ENCODE measurements at regions not wholly inside any gene's neighbourhood (a gene's known extent, or its start where the extent isn't known, plus 50 kb on each side); places are given as distances from the start of the nearest gene placed in this dataset.

DNA sequence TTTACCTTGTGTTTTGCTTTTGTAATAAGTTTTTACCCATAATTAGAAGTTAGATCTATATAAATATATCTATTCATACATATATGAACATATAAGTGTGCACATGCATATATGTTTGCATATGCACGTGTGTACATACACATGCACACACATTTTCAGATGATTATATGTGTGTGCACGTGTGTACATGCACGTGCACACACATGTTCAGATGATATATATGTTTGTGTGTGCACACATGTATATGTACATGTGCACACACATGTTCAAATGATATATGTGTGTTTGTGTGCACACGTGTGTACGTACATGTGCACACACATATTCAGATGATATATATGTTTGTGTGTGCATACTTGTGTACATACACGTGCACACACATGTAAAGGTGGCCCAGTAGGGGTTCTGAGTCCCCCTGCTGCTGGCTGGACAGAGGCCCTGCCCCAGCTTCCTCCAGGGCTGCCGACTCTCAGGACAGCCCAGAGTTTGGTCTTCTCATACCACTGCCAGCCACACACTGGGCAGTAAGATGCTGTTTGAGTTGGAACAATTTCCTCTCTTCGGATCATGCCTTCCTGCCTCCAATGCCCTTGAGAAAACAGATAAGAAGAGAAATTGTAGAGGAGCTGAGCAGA lies 252.3 kb upstream of the PPP2R2D start:
- Histone ChIP-seq H3K27me3 (ENCODE audit: low read depth) (peaks cover 31% of the 10 kb centered on the region), H3K9me3 (no peaks in the 10 kb centered on the region), H3K27ac (no peak overlapping the region), H3K4me1 (peaks cover 6% of the 10 kb centered on the region), H3K36me3 (no peaks in the 10 kb centered on the region), H3K4me3 (no peak overlapping the region)
- TF ChIP-seq, protein P1, sequence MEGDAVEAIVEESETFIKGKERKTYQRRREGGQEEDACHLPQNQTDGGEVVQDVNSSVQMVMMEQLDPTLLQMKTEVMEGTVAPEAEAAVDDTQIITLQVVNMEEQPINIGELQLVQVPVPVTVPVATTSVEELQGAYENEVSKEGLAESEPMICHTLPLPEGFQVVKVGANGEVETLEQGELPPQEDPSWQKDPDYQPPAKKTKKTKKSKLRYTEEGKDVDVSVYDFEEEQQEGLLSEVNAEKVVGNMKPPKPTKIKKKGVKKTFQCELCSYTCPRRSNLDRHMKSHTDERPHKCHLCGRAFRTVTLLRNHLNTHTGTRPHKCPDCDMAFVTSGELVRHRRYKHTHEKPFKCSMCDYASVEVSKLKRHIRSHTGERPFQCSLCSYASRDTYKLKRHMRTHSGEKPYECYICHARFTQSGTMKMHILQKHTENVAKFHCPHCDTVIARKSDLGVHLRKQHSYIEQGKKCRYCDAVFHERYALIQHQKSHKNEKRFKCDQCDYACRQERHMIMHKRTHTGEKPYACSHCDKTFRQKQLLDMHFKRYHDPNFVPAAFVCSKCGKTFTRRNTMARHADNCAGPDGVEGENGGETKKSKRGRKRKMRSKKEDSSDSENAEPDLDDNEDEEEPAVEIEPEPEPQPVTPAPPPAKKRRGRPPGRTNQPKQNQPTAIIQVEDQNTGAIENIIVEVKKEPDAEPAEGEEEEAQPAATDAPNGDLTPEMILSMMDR (IDR thresholded peaks at IDR 0.05) = no peak
- DNase-seq (no peak), ATAC-seq (no peak)
- intact Hi-C loops (cut with DNase I) = no loop called here

DNA sequence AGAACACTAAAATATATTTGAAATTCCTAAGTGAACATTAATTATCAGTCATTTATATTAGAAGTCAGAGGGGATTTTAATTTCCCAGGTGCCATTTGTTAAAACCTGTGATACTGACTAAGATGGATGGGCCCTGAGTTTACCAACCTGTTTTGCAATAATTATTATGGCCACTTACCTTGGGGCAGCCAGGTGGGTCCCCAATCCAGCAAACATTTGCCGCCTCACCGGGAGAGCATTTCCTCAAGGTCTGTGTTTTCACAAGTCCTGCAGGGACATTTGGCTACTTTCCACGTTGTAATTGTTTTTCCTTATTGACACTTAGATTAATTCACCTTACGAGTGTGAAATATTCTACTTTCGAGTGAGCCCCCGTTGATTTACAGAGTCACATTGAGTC lies 251.2 kb upstream of the PPP2R2D start:
- peaks cover 32% of the 10 kb centered on the region for H3K27me3 ChIP-seq (ENCODE audit: low read depth)
- H3K36me3 ChIP-seq = no peaks in the 10 kb centered on the region
- ATAC-seq = no peak
- no peak overlapping the region for H3K27ac ChIP-seq
- peaks cover 6% of the 10 kb centered on the region for H3K4me1 ChIP-seq
- intact Hi-C loops (cut with DNase I) = no loop called here
- H3K4me3 ChIP-seq = no peak overlapping the region
- H3K9me3 ChIP-seq = no peaks in the 10 kb centered on the region
- TF ChIP-seq, protein P1 (IDR thresholded peaks at IDR 0.05) = no peak
- no peak for DNase-seq

DNA sequence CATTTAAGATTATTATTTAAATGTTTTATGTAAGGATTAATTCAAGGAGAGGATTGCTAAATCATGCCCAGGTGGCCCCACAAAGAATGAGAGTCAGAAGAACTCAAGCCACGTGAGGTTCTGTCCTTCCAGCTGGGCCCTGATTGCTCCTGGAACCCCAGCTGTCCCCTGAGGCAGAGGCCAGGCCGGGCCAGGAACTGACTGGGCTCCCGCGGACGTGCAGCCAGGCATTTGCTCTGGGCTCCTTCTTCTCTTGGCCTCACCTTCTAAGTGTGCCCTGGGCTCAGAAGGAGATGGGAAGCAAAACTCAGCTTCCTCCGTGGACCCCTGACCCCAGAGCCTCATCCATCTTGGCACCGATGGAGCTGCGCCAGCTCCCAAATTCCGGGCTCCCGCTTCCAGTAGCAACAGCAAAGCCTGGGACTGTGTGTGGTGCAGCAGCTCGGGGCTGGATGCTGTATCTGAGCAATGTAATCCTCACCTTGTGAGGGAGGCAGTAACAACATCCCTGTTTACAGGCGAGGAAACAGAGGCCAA lies 250.6 kb upstream of the PPP2R2D start:
- Histone ChIP-seq H3K27ac (no peak overlapping the region), H3K4me1 (peaks cover 6% of the 10 kb centered on the region), H3K27me3 (ENCODE audit: low read depth) (peaks cover 32% of the 10 kb centered on the region), H3K36me3 (no peaks in the 10 kb centered on the region), H3K9me3 (no peaks in the 10 kb centered on the region), H3K4me3 (no peak overlapping the region)
- TF ChIP-seq, protein P1 (IDR thresholded peaks at IDR 0.05) = no peak
- ATAC-seq (no peak), DNase-seq (no peak)
- intact Hi-C loops (cut with DNase I) = no loop called here

DNA sequence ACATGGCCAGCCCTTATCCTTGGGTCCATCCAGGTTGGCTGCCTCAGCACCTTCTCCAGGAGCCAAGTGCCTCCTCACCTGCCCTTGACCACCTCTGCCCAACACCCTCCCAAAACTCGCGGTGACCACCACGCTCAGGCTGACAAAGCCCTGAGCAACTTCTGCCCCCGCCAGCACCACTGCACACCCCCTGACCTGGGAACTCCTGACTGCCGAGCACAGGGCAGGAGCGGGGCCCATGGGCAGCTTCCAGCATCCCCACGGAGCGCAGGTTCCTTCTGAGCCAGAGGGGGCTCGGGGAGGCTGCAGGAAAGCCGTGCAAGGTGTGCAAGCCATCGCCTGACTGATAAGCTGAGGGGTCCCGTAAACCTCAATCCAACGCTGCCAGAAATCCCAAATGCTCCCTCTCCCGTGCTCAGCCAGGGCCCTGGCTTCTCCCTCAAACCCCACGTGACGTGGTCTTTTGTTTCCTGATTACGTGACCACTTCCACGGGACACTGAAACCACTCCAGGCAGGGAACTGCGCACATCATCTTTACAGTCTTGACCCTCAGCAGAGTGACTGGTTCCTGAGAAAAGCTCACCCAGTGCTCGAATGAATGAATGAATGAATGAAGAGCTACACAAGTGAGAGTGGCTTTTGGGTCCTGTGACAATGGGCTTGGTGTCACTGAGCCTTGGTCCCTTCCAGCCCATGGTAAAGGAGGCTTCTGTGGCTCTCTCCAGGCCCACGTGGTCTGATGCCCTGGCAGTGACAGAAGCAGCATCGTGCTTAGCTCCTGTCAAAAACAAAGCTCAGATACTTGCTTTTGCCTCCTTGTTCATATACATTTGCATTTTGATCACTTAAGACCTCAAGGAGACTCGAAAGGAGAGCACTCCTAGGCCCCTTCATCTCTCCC lies 249.8 kb upstream of the PPP2R2D start:
- no peak overlapping the region for H3K27ac ChIP-seq
- no peak overlapping the region for H3K4me3 ChIP-seq
- TF ChIP-seq, protein P1 (IDR thresholded peaks at IDR 0.05) = no peak
- peaks cover 32% of the 10 kb centered on the region for H3K27me3 ChIP-seq (ENCODE audit: low read depth)
- intact Hi-C loops (cut with DNase I) = no loop called here
- no peaks in the 10 kb centered on the region for H3K9me3 ChIP-seq
- DNase-seq (no peak), ATAC-seq (no peak)
- H3K36me3 ChIP-seq = no peaks in the 10 kb centered on the region
- H3K4me1 ChIP-seq = peaks cover 6% of the 10 kb centered on the region

DNA sequence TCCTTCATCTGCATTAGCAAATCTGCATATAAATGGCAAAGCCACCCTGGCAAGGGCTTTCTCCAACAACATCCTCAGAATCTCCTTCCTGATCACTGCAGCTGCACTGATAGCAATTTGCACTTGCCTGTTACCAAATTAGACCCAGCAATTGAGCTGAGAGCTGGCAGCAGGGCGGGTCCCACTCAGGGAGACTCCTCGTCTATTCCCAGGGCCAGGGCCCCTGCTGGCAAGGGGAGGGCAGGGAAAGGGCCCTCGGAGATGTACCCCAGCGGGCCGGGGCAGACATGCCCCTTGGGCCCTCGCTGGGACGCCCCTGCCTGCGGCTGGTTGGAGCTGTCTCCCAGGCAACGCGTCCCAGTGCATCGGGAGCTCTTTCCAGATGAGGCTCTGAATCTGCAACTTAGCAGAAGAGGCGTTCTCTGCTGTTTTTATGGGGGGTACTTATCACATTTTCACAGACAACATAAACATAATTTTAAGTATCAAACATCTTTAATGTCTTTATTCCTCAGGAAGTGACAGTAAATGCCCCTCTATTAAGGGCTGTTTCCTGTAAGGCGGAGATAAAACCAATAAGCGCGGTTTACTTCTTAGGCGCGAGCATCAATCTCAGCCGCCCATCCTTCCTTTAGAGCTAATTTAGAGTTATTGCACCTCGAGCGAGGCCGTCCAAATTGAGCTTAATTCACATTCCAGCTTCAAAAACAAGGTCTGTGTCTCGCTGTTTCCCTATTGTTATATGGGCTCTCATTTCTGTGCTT lies 249.0 kb upstream of the PPP2R2D start:
- H3K9me3 ChIP-seq = no peaks in the 10 kb centered on the region
- H3K36me3 ChIP-seq = no peaks in the 10 kb centered on the region
- H3K27ac ChIP-seq = no peak overlapping the region
- intact Hi-C loops (cut with DNase I) = no loop called here
- peaks cover 32% of the 10 kb centered on the region for H3K27me3 ChIP-seq (ENCODE audit: low read depth)
- TF ChIP-seq, protein P1 (IDR thresholded peaks at IDR 0.05) = no peak
- H3K4me1 ChIP-seq = no peaks in the 10 kb centered on the region
- ATAC-seq (no peak), DNase-seq (no peak)
- no peak overlapping the region for H3K4me3 ChIP-seq
